ENCODE measurements at regions not wholly inside any gene's neighbourhood (a gene's known extent, or its start where the extent isn't known, plus 50 kb on each side); places are given as distances from the start of the nearest gene placed in this dataset.

DNA sequence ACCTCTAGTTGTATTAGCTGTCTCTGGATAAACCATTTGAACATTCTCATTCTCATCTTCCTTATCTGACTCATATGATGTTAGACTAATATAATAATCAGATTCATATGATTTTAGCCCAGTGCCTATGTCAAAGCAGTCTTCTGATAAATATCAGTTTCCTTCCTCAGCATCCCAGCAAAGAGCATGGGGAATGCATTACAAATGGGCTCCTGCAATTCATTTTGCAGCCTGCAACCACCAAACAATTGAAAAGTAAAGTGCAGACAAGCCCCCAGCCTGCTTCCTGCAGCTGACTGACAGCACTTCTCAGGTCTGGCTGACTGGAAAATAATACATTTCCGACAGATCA is 78.2 kb upstream of the STAC start:
- DNase-seq: no peak

DNA sequence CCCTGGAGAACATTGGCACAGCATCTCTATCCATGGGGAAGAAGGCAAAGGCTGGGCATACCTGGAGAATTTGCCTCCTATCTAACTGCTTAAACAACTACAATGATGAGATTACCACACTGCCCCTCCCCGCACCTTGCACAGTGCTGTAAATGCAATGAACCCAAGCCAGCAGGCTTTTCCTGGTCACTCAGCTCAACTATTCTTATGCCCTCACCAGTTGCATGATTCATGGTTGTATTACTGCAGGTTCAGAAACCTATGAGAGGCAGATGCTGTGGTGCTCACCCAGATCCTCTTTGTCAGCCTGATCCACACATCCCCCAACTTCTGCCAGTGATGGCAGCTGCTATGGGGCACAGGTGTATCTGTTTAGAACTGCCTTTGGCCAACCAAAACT is 77.7 kb upstream of the STAC start:
- DNase-seq: no peak

DNA sequence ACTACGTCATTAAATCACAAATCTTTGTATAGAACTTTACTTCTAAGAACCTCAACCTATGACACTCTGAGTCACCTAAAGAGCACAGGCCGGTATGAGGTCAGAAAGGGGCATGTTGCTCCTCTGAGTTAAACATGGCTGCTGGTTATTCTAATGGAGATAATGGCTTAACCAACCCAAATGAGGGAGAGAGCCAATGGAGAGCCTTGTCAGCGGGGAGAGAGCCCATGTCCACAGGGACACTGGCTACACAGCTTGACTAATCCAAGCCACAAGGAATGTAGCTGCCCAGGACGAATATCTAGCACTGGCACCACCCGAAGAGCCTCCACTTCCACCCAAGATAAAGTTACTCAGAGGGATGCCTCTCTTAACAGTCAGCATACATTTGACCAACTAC is 77.0 kb upstream of the STAC start:
- no peak for DNase-seq

DNA sequence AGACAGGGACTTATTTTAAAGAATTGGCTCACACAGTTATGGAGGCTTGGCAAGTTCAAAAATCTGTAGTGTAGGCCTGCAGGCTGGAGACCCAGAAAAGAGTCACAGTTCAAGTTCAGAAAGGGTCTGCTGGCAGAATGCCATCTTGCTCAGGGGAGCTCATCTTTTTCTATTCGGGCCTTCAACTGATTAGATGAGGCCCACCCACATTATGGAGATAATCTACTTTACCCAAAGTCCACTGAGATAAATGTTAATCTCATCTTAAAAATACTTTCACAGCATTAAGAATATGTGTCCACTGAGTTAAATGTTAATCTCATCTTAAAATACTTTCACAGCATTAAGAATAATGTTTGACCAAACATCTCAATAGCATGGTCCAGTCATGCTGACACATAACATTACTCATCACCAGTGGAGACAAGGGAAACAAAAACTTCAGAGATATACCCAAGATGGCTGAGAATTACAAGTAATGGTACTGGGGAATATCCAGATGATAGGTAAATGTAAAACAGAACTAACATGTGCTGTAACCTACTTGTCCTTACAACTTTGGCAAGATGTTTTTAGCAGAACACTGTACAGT is 74.3 kb upstream of the STAC start:
- DNase-seq: no peak

DNA sequence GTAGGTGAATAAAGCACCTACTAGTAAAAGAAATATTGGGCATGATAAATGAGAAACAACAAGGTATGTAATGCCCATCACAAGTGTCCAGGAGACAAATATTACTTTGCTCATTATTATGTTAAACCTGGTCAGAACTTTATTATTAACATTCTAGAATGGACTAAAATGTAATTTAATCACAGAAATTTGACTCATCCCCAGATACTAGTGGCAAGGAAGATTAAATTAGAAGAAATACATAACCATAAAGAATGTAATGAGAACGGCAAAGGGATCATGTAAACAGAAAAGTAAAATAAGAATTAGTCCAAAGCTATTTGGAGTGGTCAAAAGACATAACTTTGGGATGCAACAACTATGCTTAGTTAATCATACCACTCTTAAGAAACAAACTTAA is 71.2 kb upstream of the STAC start:
- no peak for DNase-seq

DNA sequence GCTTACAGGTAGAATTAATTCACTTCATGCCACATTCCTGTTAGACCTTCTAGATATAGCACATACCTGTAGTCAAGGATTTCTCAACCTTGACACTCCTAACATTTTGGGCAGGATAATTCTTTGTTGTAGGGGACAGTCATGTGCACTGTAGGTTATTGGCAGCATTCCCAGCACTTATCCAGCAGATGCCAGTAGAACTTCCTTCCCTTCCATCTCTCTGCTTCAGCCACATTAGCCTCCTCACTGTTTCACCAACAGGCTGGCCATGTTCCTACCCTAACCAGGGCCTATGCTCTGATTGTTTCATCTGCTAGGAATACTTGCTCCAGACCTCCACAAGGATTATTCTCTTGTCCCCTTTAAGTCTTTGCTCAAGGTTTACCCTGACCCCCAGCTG is 68.0 kb upstream of the STAC start:
- DNase-seq: no peak

DNA sequence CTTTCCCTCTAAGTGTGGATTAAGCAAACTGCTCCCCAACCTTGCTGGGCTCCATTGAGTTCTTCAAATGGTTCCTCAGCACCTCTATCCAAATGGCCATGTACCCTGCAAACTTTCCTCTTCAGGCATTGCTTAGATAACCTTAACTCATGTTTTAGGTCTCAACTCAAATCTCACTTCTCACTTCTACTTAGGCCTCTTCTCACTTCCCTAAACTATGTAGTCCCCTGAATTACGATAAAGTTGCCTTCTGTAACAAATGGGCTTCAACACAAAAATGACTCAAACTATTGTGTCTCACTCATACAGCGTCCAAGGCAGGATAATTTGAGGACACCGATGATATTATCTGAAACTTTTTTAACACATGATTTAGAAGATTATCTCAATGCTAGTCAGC is 62.4 kb upstream of the STAC start:
- no peak for DNase-seq

DNA sequence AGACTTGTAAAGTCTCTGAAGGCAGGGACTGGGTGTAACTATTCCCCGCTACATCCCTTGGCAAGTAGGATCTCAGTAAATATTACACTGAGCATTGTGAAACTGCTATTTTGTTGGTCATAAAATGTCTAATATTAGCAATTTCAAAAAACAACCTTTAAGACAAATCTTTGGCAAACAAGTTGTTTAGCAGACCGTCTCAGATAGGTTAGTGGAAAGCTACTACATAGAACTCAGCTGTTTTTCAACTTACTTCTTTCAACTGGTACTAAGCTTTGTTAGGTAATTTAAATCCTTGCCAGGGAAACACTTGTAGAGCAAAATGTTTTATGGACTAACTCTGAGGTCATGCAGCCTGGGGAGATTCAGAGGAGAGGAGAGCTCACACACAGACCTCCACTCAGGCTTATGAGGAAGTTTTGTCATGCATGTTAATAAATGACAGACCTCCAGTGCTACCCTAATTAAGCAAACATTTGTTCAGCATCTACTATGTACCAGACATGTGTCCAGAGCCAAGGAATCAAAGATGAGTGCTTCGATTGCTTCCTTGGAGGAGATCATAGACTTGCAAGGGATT is 61.6 kb upstream of the STAC start:
- no peak for DNase-seq

DNA sequence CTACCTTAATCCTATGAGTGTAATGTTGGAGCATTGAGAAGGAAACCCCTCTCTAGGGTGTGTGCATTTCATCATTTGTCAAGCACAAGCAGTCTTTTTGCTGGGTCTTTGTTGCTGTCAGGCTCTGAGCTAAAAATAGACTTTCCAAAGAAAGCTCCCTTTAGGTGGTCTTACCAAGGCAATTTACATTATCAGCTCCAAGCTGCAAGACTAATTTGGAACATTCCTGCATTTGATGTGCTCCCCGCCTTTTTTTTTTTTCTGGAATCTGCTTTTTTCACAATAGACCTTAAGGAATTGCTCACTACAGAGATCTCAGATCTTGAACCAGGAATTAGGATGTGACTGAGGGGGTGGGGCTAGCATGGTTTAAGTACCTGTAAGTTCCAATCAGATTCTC is 60.6 kb upstream of the STAC start:
- DNase-seq: no peak
